GM19351 (cell line): ENCODE measurements at regions not wholly inside any gene's neighbourhood (a gene's known extent, or its start where the extent isn't known, plus 50 kb on each side); places are given as distances from the start of the nearest gene placed in this dataset.
"Not testable (repeated sequence)": the region's sequence is repeated elsewhere in the genome, so short reads cannot be mapped to it uniquely, and the experiment has no call there.

Experiments used
- ATAC-seq: cut with Tn5 transposase; IDR thresholded peaks from one replicate; pipeline ENCODE4 v1.9.1; 2021; ENCODE audit warnings: mild to moderate bottlenecking, moderate library complexity; ENCODE audit not compliant: unreplicated experiment

DNA sequence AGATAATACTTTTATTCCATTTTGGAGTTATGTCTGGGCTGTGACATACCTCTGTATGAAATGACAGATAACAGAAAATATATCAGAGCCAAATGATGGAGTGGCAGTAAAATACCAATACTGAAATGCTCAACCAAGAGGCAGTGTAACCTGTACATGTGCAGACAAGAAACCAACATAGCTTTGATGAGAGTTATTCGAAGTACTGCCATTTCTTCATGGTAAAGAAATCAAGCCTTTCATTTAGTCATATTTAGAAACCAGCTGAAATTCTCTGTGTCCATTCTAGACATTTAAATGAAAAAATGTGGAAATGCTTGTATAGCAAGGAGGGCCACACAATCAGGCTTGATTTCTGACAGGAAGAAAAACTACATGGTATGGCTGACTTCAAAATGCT lies 127.1 kb upstream of the PTPRZ1 start:
- ATAC-seq = no peak

DNA sequence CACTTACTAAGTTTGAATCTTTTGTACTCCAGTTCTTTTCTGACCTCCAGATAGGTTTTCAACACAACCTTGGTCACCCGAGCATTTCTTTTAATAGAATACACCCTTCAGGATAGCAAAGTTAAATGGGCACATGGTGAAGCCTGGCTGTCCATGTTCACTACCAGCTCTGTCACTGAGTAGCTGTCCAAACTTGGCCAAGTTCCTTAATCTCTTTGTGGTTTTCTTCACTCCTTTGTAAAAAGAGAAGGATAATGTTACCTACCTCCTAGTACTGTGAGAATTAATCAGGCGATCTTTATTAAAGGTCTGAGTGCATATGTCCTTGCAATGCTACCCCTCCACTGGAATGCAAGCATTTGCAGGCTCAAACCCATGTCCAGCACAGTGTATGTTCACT lies 128.1 kb upstream of the PTPRZ1 start:
- no peak for ATAC-seq

- no peak for ATAC-seq
Observed at GRCh38 chr7:121744319-121744718, 128.6 kb upstream of the PTPRZ1 start.

DNA sequence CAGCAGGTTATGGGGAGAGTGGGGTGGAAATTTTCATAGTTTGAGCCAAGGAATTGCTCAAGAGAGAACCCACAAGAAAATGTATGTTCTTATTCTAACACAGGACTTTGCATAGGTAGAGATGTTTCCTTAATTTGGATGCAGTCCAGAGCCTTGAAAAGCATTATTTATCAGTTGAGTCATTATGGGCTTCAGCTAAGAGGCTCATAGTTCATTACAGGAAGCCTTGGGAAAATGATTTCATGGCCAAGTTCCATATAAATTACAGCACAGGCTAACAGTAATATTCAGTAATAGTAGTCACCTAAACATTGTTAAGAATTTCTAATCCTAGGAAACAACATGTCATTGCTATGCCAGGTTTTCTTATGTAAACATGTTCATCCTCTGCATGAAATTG lies 131.1 kb upstream of the PTPRZ1 start:
- ATAC-seq = no peak

DNA sequence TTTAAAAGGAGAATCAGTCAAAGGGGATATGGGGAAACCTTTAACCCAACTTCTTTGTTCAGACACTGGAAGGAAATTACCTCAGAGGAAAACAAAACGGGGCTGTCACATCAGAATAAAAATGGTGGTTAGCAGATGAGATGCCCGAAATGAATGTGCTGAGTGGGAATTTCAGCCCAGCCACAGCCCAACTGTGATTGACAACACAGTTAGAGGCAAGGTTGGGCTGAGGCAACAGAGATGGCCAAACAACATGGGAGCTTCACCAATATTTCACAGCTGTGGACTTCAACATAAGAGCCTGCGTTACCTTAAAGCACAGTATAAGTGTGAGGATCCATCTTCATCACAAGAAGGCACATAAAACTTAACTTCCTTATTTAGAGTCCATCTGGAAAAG lies 133.5 kb upstream of the PTPRZ1 start:
- no peak for ATAC-seq

DNA sequence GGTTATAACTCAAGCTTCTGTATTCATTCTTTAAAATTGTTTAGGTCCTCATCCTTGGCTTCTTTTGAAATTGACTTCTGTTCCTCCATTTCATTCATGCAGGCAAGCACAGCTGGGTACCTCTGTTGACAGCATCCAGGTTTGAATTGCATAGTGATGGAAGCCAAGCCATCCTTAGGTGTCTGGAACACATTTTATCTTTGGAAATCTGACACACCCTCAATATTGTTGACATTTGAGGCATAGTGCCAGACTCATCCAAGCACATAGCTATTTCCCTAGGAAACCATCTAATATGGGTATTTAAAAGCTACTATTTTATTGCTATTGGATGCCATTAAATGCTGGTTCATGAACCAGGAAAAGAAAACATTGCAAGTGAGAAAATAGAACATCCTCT lies 142.1 kb upstream of the PTPRZ1 start:
- ATAC-seq = no peak

- no peak for ATAC-seq
Observed at GRCh38 chr7:121714559-121715303, 158.2 kb upstream of the PTPRZ1 start.

GRCh38 chr7:121712961-121713360 lies 160.0 kb upstream of the PTPRZ1 start:
- ATAC-seq = not testable (repeated sequence)

DNA sequence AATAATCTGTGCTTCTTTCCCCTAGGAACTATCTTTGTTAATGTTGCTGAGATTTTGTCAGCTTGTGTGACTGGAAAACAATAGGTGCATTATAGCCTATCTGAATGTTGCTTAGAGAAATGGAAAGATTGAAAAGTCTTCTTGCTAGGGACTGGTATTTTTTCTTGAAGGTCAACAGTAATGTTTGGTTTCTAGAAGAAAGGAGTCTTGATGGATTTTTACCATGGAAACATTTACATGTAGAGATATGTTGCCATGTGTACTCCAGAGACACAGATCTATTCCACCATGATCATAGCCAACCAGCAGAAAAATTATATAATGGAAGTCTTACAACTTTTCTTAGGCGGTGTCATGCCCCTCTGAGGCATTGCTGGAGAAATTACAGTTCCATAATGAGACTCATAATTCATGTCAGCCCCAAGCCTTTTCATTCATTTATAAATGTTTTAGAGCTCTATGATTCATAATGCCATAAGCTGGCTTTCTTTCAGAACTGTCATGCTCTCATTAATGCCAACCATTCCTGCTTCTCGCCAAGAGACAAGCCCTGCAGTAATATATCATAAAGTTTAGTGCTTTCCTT lies 175.1 kb upstream of the PTPRZ1 start:
- no peak for ATAC-seq

DNA sequence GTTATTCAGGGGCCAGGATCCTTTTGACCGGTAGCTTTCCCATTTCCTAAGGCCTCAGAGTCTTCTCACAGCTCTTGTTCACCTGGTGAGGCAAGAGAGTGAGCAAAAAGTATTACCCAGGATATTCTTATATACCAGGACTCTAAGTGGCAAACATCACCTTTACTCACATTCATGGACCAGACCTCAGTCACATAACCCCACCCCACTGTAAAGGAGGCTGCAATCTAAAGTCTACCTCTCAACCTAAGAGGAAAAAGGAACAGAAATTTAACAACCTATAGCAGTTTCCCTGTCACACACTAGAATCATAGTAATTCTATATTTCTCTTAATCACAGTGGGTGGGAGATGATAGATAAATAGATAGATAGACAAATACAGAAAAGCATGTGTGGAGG lies 176.0 kb upstream of the PTPRZ1 start:
- ATAC-seq = no peak

- ATAC-seq = no peak
Observed at GRCh38 chr7:121689749-121690148, 183.2 kb upstream of the PTPRZ1 start.

GRCh38 chr7:121681700-121682099 lies 191.3 kb upstream of the PTPRZ1 start:
- ATAC-seq = no peak

DNA sequence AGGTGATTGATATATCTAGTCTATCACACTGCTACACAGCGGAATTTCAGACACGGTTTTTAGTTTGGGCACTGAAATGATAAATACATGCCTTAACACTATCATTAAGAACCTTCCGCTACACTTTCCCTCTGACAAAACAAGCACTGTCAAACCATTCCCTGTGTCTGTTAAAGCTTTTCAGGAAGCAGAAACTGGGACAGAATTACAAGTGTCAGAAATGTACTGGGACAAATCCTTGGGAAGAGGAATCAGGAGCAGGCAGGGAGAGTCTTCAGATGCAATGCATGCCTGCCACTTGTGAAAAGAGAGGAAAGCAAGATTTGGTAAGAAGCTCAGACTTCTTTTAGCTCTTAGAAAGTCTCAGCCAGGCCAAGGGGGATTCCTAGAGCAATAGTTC lies 196.8 kb upstream of the PTPRZ1 start:
- no peak for ATAC-seq

- ATAC-seq = not testable (repeated sequence)
Observed at GRCh38 chr7:121674455-121674854, 198.5 kb upstream of the PTPRZ1 start.

GRCh38 chr7:121669144-121669543 lies 203.8 kb upstream of the PTPRZ1 start:
- no peak for ATAC-seq

- ATAC-seq = no peak
Observed at GRCh38 chr7:121666306-121666705, 206.7 kb upstream of the PTPRZ1 start.

DNA sequence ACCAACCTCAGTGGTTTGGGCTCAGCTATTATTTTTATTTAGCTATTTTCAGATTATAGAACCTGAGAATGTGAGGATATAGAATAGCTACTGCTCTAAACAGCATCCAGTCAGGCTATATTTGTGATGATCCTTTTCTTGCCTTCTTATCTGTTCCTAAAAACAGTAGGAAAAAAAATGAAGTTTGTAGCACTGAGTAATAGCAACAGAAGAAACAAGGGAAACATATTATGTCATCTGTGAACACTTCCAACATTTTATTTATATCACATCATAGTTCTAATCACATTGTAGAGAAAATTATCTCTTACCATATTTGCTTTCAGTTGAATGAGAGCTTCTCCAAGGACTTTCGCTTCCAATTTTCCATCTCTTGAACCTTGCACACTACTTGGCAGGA lies 229.6 kb upstream of the PTPRZ1 start:
- no peak for ATAC-seq

- no peak for ATAC-seq
Observed at GRCh38 chr7:121639705-121640104, 233.3 kb upstream of the PTPRZ1 start.

DNA sequence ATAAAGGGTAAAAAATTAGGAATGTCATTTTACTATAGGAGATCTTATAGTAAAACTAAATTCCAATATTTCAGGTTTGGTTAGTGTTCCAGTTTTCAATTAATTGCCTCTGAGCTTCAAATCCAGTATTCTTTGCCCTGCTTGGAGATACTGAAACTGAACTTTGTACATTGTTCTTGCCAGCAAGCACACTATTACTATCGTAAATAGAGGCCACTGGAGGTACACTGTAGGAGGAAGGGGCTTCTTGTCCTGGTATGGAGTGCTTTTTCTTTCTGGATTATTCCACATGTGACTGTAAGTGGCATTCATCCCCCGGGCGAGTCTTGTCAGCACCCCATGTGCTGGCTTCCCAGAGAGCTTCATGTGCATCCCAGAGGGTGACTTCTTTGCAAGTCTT lies 234.7 kb upstream of the PTPRZ1 start:
- no peak for ATAC-seq

- no peak for ATAC-seq
Observed at GRCh38 chr7:121634356-121634755, 238.2 kb upstream of the FAM3C start.

GRCh38 chr7:121633186-121633585 lies 237.1 kb upstream of the FAM3C start:
- ATAC-seq = no peak

GRCh38 chr7:121624958-121625357 lies 228.8 kb upstream of the FAM3C start:
- ATAC-seq = no peak
